CD4-positive, alpha-beta T cell (primary cell): ENCODE measurements at regions not wholly inside any gene's neighbourhood (a gene's known extent, or its start where the extent isn't known, plus 50 kb on each side); places are given as distances from the start of the nearest gene placed in this dataset.

Experiments used
- ATAC-seq: fragments of 200-7000 bp; cut with Tn5 transposase; one replicate; pipeline ENCODE4 v1.10.0; 2022; ENCODE audit warnings: mild to moderate bottlenecking; ENCODE audit not compliant: poor library complexity
- CTCF ChIA-PET: fragments of 350-600 bp; sonication (Branson Sonifier 250); formaldehyde crosslinking; loops from one replicate; lab custom pipeline; 2021; ENCODE audit warnings: antibody characterized with exemption, inconsistent platforms; lab: Charles Lee
- POLR2A ChIA-PET: fragments of 350-600 bp; sonication (Branson Sonifier 250); formaldehyde crosslinking; loops from one replicate; lab custom pipeline; 2021; ENCODE audit warnings: antibody characterized with exemption, inconsistent platforms; lab: Charles Lee
- DNase-seq, 14 experiments: peaks; one replicate each; pipeline ENCODE4 v3.0.0-alpha.2; 2013 to 2020; ENCODE audit warnings: mixed read lengths in 2 of 14
- H3K27ac ChIP-seq, 2 donors: one replicate each; pipeline versions ENCODE4 v1.5.1 to v1.7.0; 2013; ENCODE audit warnings: low read length in 2 of 2, low read depth in 1 of 2, mild to moderate bottlenecking in 1 of 2
- H3K27me3 ChIP-seq, 2 experiments: 1 replicate in 1 of 2; 2 replicates in 1 of 2; pipeline versions ENCODE4 v1.6.1 to v1.7.0; 2013; ENCODE audit warnings: low read length in 2 of 2, control low read depth in 1 of 2, mild to moderate bottlenecking in 1 of 2, moderate library complexity in 1 of 2; ENCODE audit not compliant: insufficient read depth in 2 of 2, control insufficient read depth in 1 of 2
- H3K36me3 ChIP-seq: one replicate; pipeline ENCODE4 v1.6.1; 2013; ENCODE audit warnings: low read length, control low read depth; ENCODE audit not compliant: insufficient read depth
- H3K4me1 ChIP-seq: one replicate; pipeline ENCODE4 v1.6.1; 2013; ENCODE audit warnings: low read length, control low read depth; ENCODE audit not compliant: insufficient read depth
- H3K4me3 ChIP-seq: one replicate; pipeline ENCODE4 v1.5.1; 2013; ENCODE audit warnings: mild to moderate bottlenecking, low read length, moderate library complexity
- H3K9me3 ChIP-seq, 2 experiments: 1 replicate in 1 of 2; 2 replicates in 1 of 2; pipeline versions ENCODE4 v1.6.1 to v1.7.0; 2013; ENCODE audit warnings: low read length in 2 of 2, mild to moderate bottlenecking in 2 of 2, control low read depth in 1 of 2, moderate library complexity in 1 of 2; ENCODE audit not compliant: control insufficient read depth in 1 of 2, insufficient read depth in 1 of 2
- H3K27ac Mint-ChIP-seq: one replicate; pipeline ENCODE4 v1.8.0; 2020; ENCODE audit warnings: mixed read lengths
- H3K27me3 Mint-ChIP-seq: one replicate; pipeline ENCODE4 v1.8.0; 2021; ENCODE audit warnings: mixed read lengths
- H3K36me3 Mint-ChIP-seq: one replicate; pipeline ENCODE4 v1.8.0; 2021; ENCODE audit warnings: low read depth, mixed read lengths
- H3K4me1 Mint-ChIP-seq: one replicate; pipeline ENCODE4 v1.8.0; 2021; ENCODE audit warnings: low read depth, mixed read lengths
- H3K4me3 Mint-ChIP-seq: one replicate; pipeline ENCODE4 v1.8.0; 2020; ENCODE audit warnings: mild to moderate bottlenecking, mixed read lengths
- H3K9me3 Mint-ChIP-seq: one replicate; pipeline ENCODE4 v1.8.0; 2020; ENCODE audit warnings: mixed read lengths
- CTCF ChIP-seq: fragments of 200-600 bp; IDR thresholded peaks from one replicate; pipeline ENCODE4 v1.8.0; 2022; ENCODE audit warnings: antibody characterized with exemption, mild to moderate bottlenecking
- intact Hi-C, 2 experiments: fragments of 100-400 bp; cut with DNase I in 1 of 2; cut with micrococcal nuclease in 1 of 2; formaldehyde crosslinking; loops; one replicate each; pipeline versions ENCODE4 v1.15.1 to v1.9.0; 2023 to 2025; cut with DNase I, micrococcal nuclease

- Mint-ChIP-seq H3K27me3 (no peaks in the 10 kb centered on the region), H3K9me3 (peaks cover 5% of the 10 kb centered on the region), H3K36me3 (no peaks in the 10 kb centered on the region), H3K4me3 (no peak overlapping the region), H3K4me1 (no peaks in the 10 kb centered on the region), H3K27ac (no peak overlapping the region)
- Histone ChIP-seq H3K27ac (no peak overlapping the region), H3K27me3 (no peaks in the 10 kb centered on the region), H3K4me1 (no peaks in the 10 kb centered on the region), H3K9me3 (peaks cover 0 to 5% of the 10 kb centered on the region in 2 experiments), H3K36me3 (no peaks in the 10 kb centered on the region), H3K4me3 (no peak overlapping the region)
- no peak for DNase-seq
- CTCF ChIA-PET: no interaction called here
- no peak for ATAC-seq
- intact Hi-C loops: no loop called here
- POLR2A ChIA-PET: no interaction called here
- no peak for TF ChIP-seq CTCF
Measured at GRCh38 chr5:165157219-165157618, 1651.8 kb downstream of the MAT2B start.

DNA sequence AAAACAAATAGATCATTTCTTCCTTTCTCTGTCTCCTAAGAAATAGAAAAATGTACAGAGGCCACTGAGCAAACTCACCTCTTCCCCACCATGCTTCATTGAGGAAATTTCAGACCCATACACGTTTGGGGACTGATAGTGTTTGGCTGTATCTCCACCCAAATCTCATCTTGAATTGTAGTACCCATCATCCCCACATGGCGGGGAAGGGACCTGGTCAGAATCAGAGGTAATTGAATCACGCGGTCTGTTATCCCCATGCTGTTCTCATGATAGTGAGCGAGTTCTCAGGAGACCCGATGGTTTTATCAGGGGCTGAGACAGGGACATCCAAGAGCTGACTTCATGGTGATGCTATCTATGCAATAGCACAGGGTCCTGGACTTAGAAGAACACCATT lies 1655.8 kb downstream of the MAT2B start:
- Mint-ChIP-seq H3K4me1 (no peaks in the 10 kb centered on the region), H3K4me3 (no peak overlapping the region), H3K36me3 (no peaks in the 10 kb centered on the region), H3K27ac (no peak overlapping the region), H3K9me3 (peaks cover 3% of the 10 kb centered on the region), H3K27me3 (no peaks in the 10 kb centered on the region)
- no peaks in the 10 kb centered on the region for H3K4me1 ChIP-seq
- DNase-seq (no peak), ATAC-seq (no peak)
- no peaks in the 10 kb centered on the region for H3K27me3 ChIP-seq
- intact Hi-C loops: no loop called here
- TF ChIP-seq CTCF: no peak
- no peaks in the 10 kb centered on the region for H3K36me3 ChIP-seq
- H3K27ac ChIP-seq: no peak overlapping the region
- POLR2A ChIA-PET: no interaction called here
- CTCF ChIA-PET: no interaction called here
- H3K4me3 ChIP-seq: no peak overlapping the region
- H3K9me3 ChIP-seq: no peaks in the 10 kb centered on the region

- H3K27me3 ChIP-seq: no peaks in the 10 kb centered on the region
- no peaks in the 10 kb centered on the region for H3K36me3 Mint-ChIP-seq
- H3K4me3 Mint-ChIP-seq: no peak overlapping the region
- ATAC-seq: no peak
- POLR2A ChIA-PET: no interaction called here
- no peaks in the 10 kb centered on the region for H3K9me3 ChIP-seq
- no peak overlapping the region for H3K27ac ChIP-seq
- DNase-seq: no peak
- CTCF ChIA-PET: no interaction called here
- H3K27me3 Mint-ChIP-seq: no peaks in the 10 kb centered on the region
- intact Hi-C loops: no loop called here
- no peaks in the 10 kb centered on the region for H3K4me1 Mint-ChIP-seq
- no peaks in the 10 kb centered on the region for H3K4me1 ChIP-seq
- H3K27ac Mint-ChIP-seq: no peak overlapping the region
- no peaks in the 10 kb centered on the region for H3K36me3 ChIP-seq
- TF ChIP-seq CTCF: no peak
- H3K4me3 ChIP-seq: no peak overlapping the region
- peaks cover 3% of the 10 kb centered on the region for H3K9me3 Mint-ChIP-seq
Measured at GRCh38 chr5:165163861-165164260, 1658.4 kb downstream of the MAT2B start.
